ENCODE measurements at regions not wholly inside any gene's neighbourhood (a gene's known extent, or its start where the extent isn't known, plus 50 kb on each side); places are given as distances from the start of the nearest gene placed in this dataset.

- TF ChIP-seq ZBTB11 (CRISPR knock-in tag; IDR thresholded peaks at IDR 0.05): no peak
- no peak for TF ChIP-seq POLR2AphosphoS5 (IDR thresholded peaks at IDR 0.05; ENCODE audit: control insufficient read depth, insufficient read depth, low read depth, low read length)
- no peak for TF ChIP-seq ZNF707 (CRISPR knock-in tag; conservative IDR thresholded peaks at IDR 0.05)
- no peak for TF ChIP-seq CREB1 (IDR thresholded peaks at IDR 0.05)
- no peak for TF ChIP-seq CREB1 (CRISPR knock-in tag; IDR thresholded peaks at IDR 0.05)
- no peak for TF ChIP-seq ZNF507 (tag; conservative IDR thresholded peaks at IDR 0.05)
- no peak for TF ChIP-seq MBD1 (CRISPR knock-in tag; IDR thresholded peaks at IDR 0.05)
- no peak for TF ChIP-seq NFIC (IDR thresholded peaks at IDR 0.05)
- TF ChIP-seq NBN (IDR thresholded peaks at IDR 0.05; ENCODE audit: low read depth): peak; percentile 47; the same call in 1 of the 2 replicates
- TF ChIP-seq BDP1 (IDR thresholded peaks at IDR 0.05; ENCODE audit: insufficient read depth, insufficient read length): no peak
- TF ChIP-seq HBP1 (CRISPR knock-in tag; IDR thresholded peaks at IDR 0.05): peak; percentile 81; the same call in 1 of the 2 replicates
- TF ChIP-seq RCOR1 (IDR thresholded peaks at IDR 0.05; ENCODE audit: borderline replicate concordance in 1 of 2, low read depth in 2 of 2, low read length in 2 of 2): 0 out of 4 replicates have a peak, but pooled peaks of 1 of the 2 experiments have one; percentile 22
- TF ChIP-seq ZNF695 (CRISPR knock-in tag; IDR thresholded peaks at IDR 0.05): no peak
- no peak for TF ChIP-seq ATF4 (CRISPR knock-in tag; IDR thresholded peaks at IDR 0.05)
- no peak for TF ChIP-seq FOXP4 (CRISPR knock-in tag; IDR thresholded peaks at IDR 0.05; ENCODE audit: borderline replicate concordance)
- no peak for TF ChIP-seq RUNX1 (IDR thresholded peaks at IDR 0.05; ENCODE audit: low read depth)
- no peak for TF ChIP-seq BRCA1 (IDR thresholded peaks at IDR 0.05)
- no peak for TF ChIP-seq BRCA1 (CRISPR knock-in tag; IDR thresholded peaks at IDR 0.05)
Measured at GRCh38 chr1:21368515-21369289, 71.2 kb upstream of the NBPF3 start (continued).

Measured in K562 (cell line).